Fibroblast of villous mesenchyme (primary cell): ENCODE measurements at regions not wholly inside any gene's neighbourhood (a gene's known extent, or its start where the extent isn't known, plus 50 kb on each side); places are given as distances from the start of the nearest gene placed in this dataset.

Experiments
- DNase-seq: peaks from one replicate; pipeline ENCODE4 v3.0.0-alpha.2; 2010; ENCODE audit warnings: low read depth
- H3K4me3 ChIP-seq: 2 replicates; pipeline ENCODE4 v1.5.1; 2011; ENCODE audit warnings: low read depth, mild to moderate bottlenecking, low read length
- TF ChIP-seq, protein P1 (sequence below): IDR thresholded peaks from 2 replicates; pipeline ENCODE4 v1.5.1; 2012; ENCODE audit warnings: low read depth, mild to moderate bottlenecking, low read length; ENCODE audit not compliant: insufficient read depth

- TF ChIP-seq, protein P1, sequence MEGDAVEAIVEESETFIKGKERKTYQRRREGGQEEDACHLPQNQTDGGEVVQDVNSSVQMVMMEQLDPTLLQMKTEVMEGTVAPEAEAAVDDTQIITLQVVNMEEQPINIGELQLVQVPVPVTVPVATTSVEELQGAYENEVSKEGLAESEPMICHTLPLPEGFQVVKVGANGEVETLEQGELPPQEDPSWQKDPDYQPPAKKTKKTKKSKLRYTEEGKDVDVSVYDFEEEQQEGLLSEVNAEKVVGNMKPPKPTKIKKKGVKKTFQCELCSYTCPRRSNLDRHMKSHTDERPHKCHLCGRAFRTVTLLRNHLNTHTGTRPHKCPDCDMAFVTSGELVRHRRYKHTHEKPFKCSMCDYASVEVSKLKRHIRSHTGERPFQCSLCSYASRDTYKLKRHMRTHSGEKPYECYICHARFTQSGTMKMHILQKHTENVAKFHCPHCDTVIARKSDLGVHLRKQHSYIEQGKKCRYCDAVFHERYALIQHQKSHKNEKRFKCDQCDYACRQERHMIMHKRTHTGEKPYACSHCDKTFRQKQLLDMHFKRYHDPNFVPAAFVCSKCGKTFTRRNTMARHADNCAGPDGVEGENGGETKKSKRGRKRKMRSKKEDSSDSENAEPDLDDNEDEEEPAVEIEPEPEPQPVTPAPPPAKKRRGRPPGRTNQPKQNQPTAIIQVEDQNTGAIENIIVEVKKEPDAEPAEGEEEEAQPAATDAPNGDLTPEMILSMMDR = no peak
- peak; percentile 14 for DNase-seq
- H3K4me3 ChIP-seq = no peak overlapping the region
These were observed 96.2 kb upstream of the BMP4 start for GRCh38 chr14:54052696-54053385.

DNA sequence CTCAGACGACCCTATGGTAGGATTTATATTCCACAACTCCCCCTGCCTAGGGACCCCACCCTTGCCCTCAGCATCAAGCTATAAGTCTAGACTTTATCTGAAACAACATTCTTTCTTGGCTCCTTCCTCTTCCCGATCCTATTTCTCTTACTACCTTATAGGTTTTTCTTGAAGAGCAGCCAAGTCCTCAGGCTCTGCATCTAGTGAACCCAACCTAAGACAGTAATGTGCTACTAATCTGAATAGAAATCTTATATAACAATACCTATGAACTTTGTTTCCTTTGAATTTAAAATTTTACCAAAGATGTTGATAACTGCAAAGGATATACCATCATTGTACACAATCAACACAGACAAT is 96.7 kb upstream of the BMP4 start:
- no peak for DNase-seq
- TF ChIP-seq, protein P1 = no peak
- no peak overlapping the region for H3K4me3 ChIP-seq

DNA sequence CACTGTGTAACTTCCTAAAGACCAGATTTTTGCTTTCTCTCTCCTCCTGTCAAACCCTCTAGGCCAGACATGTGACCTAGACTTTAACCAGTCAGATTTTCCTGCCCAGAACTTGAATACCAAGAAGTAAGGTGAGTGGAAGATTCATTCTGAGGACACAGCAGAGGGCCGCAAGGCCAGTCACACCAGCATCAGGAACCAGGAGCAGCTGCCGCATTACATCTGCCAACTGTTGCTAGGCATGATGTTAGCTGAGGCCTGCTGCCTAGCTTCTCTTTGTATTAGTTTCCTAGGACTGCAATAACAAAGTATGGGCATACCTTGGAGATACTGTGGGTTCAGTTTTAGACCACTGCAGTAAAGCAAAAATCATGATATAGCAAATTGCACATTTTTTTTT is 101.9 kb upstream of the BMP4 start:
- no peak overlapping the region for H3K4me3 ChIP-seq
- TF ChIP-seq, protein P1 = no peak
- no peak for DNase-seq

DNA sequence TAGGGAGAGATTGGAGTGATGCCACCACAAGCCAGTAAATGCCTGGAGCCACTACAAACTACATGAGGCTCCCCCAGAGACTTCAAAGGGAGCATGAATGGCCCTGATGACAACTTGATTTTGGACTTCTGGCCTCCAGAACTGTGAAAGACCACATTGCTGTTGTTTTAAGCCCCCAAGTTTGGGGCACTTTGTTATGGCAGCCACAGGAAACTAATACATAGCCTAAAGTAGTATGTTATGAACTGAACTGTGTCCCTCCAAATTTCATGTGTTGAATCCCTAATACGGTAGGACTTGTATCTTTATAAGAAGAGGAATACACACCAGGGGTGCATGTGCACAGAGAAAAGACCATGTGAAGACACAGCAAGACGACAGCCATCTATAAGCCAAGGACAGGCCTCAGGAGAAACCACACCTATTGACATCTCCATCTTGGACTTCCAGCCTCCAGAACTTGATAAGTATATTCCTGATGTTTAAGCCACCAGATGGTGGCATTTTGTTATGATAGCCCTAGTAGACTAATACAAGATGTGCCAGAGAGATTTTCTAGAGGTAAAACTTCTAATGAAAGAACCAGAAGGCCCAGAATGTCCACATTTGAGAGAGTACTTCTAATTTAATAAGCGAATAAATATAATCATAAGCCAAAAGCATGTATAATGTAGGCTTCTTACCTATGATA is 127.1 kb upstream of the BMP4 start:
- TF ChIP-seq, protein P1 = no peak
- DNase-seq = no peak
- H3K4me3 ChIP-seq = no peak overlapping the region

DNA sequence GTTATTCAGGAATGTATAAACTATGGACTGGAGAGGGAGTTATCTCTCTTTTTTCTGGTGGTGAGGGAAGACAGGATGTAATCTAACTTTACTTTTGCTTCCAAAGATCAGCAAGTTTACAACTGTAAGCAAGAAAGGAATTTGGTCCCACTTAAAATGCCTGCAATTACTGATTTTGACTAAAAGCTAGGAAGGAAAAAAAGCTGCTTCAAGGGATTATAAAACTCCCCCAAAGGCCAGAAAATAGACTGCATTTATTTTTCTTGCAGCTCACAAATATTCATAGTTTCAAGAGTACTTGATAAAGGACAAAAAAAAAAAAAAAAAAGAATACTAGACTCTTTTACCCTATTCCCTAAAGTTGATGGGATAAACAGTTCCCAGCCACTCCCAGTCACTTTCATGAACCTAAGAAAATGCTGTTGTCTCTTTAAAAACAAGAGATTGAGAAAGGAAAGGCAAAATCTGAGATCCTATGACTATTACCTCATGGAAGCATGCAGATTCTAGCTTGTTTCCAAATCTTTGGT is 128.7 kb upstream of the BMP4 start:
- no peak overlapping the region for H3K4me3 ChIP-seq
- TF ChIP-seq, protein P1 = no peak
- peak; percentile 79 for DNase-seq

GRCh38 chr14:54085841-54086240 is 129.2 kb upstream of the BMP4 start:
- peak; percentile 58 for DNase-seq
- H3K4me3 ChIP-seq = no peak overlapping the region
- TF ChIP-seq, protein P1 = no peak

DNA sequence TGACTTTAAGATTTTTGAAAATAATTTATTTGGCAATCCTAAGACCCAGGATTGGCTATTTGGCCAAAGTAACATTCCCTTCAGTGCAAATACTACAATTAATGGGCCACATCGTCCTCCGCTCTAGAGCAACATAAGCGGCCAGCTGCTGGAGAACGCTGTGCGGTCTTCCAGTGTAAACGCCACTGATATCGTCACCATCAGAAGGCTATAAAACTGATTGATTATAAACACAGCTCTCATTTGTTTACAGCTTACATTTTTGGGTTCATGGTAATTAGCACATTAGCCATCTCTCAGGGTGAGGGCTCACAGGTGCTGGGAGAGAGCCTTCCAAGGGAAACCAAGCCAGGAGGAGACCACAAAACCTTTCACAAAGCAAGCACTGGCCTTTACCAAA is 130.1 kb upstream of the BMP4 start:
- peak; percentile 95 for DNase-seq

More for the DNA sequence above, 130.1 kb upstream of the BMP4 start:
- TF ChIP-seq, protein P1 = no peak
- H3K4me3 ChIP-seq = no peak overlapping the region
